NCI-H526 (cell line): ENCODE measurements at regions not wholly inside any gene's neighbourhood (a gene's known extent, or its start where the extent isn't known, plus 50 kb on each side); places are given as distances from the start of the nearest gene placed in this dataset.

ENCODE experiments used
- DNase-seq, 2 experiments: peaks; one replicate each; lab custom pipeline; 2025; lab: John Stamatoyannopoulos, UW

DNA sequence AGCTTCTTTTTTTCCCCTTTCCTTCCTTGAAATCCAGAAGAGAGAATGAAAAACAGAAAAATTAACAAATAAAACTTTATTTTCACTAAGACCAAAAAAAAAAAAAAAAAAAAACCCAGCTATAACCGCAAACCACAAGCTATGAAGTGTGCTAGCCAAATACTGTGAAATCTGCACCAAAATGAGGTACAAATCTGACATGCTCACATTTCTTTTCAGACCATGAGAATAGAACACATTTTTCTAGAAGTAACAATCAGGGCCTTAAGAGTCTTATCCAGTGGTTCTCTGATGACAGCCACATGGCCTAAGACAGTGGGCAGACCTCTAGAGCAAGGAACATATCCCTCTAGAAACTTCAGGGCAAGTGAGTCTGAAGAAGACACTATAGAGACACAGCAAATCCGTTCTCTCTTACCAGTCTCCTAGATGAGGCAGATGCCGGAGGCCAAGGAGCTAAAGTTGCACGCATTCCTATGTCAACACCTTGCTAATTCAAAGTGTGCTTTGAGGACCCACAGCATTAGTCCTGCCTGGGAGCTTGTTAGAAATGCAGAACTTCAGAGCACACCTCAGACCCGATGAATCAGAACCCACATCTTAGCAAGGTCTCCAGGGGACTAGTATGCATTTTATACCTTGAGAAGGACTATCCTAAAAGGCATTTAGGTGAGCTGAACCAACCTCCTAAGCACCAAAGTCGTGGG is 317.1 kb downstream of the MYCN start:
- no peak for DNase-seq

DNA sequence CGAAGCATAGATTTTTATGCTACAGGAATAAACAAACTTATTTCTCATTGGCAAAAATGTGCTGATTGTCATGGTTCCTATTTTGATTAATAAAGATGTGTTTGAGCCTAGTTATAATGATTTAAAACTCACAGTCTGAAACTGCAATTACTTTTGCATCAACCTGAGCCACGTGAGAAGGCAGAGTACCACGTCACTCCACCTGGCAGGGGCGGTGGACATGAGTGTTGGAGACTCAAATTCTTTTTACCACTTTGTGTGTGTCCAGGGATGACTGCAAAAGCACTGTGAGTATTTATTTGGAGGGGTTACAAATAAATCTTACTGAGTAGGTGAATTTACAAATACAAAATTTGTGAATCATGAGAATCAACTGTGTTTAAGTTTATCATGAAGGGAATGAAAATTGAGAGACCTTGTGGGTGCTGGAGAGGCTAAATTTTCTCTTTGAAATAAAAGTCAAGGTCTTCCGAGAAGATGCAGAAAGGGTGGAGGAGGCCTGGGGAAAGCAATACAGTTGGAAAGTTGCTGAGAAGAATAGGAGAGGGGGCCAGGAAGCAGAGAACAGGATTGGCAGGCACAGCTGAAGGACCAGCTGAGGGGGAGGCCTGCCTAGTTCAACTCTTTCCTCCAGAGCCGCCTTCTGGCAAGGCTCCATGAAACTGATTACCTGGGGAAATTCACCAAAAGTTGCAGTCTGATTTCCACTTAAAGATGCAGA is 316.4 kb downstream of the MYCN start:
- DNase-seq: no peak

DNA sequence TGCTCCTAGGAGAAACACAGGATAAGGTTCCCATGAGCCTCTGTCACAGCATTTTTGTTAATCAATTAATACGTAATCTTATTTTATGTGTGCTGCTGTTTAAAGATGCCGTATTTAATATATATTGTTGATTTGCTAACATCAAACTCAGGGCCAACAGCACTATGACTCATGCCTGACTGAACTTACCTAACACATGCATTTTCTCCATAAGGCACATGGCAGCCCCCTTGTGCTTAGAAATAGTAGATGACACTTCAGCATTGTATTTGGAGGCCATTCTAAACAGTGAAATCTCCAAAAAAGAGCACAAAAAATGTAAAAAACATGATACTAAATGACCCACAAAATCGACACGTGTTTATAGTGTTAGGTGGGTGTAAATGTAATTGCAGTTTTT is 314.8 kb downstream of the MYCN start:
- DNase-seq: no peak

DNA sequence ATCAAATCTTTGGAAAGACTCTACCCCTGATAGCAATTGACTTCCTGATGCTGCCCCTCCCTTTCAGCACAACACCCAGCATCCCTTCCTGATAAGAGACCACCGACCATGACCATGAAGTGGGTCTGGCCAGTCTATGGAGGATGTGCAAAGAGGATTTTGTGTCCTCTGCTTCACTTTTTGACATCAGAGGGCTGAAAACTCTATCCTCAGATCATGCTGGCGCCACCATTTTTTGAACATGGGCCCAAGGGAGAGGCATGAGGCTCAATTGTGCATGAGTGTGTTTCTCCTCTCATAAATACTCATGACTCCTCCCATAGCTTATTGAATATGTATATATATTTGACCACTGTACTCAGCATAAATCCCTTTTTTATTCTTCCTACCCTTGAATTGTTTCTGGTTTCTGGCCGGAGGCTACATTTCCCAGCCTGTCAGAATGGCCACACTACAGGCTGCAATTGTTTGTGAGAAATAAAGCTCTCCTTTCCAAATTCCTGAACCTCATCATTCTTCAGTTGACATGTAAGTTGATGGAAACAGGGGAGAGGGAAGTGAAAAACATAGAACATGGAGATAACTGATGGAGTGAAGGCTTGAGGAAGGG is 314.1 kb downstream of the MYCN start:
- DNase-seq: no peak

DNA sequence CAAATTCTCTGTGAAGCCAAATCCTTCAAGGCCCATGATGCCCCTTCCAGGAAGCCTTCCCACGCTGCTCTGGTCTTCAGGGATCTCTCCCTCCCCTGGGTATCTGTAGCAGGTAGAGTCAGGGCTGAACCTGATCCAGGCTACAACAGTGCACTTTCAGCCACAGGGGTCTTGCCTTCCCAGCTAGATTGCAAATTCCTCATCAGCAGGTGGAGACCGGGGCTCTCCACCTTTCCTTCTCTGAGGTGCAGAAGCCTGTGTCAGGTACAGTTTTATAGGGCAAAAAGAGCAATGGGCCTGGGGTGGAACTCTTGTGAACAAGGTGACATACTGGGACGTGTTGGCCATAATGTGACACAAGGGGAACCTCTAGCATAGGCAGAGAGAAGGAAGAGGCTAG is 312.9 kb downstream of the MYCN start:
- no peak for DNase-seq

DNA sequence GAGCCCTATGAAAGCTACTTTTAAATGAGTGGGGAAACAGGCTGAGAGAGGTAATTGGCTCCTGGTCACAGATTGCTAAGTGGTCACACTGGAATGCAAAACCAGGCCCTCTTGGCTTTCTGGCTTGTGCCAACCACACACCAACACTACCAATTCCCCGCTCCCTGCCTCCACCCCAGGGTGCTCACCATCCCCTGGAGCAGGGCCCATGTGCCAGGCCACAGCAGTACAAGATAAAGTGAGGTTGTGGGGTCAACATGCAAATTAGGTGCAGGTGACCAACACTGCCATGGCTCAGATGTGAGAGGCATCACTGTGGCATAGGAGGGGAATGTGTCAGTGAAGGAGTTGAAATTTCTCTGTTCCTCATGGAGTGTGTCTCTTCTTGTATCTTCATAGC is 312.5 kb downstream of the MYCN start:
- DNase-seq: no peak

DNA sequence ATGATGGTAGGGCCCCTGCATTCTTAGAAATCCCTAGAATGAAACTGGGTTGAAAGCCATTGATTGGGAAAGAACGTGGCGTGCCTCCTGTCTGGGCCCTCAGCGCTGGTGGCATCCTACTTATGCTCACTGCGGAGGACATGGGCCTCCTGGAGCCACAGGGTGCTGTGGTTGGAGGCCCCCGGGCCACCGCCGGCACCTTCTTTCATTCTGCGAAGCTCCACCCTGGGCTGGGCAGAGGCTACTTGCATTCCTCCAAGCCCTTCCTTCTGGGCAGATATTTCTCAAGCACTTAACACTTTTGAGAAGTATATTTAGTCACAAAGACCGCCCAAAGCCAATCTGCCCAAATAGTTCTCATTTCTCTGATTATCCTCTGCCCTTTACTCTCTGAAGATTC is 311.9 kb downstream of the MYCN start:
- DNase-seq: no peak

DNA sequence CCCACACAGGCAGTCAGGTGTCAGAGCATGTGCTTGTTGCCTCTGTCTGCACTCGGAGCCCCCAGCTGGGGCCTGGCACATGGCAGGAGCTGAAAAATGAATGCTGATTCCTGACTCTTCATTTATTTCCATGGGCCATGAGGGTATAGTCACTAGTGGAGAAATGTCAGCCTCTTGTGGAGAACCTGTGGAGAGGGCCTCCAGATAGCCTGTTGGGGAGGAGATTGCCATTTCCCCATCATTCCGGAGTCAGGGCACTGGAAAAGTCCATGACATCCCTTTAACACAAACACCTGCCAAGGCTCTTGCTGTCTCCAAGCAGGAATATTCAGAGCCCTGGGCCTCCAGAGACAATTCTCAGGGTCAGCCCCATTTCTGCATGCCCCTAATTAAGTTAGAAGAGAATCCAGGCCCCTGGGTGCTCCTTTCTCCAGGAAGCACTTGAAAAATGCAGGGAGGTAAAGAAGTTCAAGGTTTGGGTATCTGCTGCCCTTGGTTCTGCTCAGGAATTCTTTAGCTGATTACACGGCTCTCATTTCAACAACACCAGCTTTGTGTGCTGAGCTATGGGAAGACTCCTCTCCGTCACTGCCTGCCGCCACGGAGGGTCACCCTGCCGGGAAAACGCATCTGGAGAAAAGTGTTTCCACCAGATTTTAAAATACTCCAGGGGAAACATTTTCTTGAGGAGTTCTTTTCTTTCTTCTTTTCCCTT is 311.3 kb downstream of the MYCN start:
- no peak for DNase-seq

DNA sequence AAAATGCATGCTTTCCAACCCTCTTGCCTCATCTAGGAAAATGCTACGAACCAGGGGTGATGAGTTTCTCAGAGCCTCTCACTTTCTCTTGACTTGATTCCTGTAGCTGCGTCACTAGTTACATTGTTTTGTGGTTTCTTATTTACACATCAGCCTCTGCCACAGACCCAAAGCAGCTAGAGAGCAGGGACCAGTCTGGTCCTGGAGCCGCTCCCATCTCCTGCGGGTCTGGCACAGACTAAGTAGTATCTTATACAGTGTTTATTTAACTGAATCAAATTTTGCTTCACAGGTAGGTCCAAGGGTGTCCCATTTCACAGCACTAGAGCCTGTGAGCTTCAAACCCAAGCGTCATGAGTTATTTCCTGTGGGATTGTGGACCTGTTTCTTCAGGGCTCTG is 310.5 kb downstream of the MYCN start:
- no peak for DNase-seq

DNA sequence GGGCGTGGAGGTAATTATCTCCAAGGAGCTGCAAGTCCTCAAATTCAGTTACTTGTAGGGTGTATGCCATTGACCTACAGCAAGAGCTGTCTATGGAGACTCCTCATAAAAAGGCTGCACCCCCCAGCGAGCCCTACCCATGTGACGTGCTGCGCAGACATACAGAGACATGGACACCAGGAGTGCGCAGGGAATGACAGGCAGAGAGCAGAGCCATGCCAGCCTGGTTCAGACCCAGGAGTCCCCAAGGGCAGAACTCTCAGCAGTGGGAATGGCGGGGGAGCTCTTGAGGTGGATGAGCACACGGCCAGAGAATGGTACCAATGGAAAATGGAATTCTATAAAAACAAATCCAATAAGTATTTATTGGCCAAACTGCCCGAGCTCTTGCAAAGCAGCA is 310.1 kb downstream of the MYCN start:
- no peak for DNase-seq

DNA sequence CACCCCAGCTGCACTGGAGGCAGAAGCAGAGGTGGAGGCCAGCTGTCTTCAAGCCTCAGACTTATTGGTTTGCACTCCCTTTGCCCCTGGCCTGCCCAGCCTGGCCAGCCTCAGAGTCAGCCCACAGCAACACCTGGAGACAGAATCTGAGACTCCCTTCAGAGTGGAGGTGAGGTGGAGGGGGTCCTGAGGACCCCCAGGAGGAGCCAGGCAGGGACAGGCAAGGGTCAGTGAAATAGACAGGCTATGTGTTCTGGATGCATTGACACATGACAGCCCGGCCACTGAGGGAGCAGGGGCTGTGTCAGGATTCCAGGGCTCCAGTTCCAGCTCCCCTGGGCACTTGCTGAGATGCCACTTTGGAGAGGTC is 309.7 kb downstream of the MYCN start:
- no peak for DNase-seq

DNA sequence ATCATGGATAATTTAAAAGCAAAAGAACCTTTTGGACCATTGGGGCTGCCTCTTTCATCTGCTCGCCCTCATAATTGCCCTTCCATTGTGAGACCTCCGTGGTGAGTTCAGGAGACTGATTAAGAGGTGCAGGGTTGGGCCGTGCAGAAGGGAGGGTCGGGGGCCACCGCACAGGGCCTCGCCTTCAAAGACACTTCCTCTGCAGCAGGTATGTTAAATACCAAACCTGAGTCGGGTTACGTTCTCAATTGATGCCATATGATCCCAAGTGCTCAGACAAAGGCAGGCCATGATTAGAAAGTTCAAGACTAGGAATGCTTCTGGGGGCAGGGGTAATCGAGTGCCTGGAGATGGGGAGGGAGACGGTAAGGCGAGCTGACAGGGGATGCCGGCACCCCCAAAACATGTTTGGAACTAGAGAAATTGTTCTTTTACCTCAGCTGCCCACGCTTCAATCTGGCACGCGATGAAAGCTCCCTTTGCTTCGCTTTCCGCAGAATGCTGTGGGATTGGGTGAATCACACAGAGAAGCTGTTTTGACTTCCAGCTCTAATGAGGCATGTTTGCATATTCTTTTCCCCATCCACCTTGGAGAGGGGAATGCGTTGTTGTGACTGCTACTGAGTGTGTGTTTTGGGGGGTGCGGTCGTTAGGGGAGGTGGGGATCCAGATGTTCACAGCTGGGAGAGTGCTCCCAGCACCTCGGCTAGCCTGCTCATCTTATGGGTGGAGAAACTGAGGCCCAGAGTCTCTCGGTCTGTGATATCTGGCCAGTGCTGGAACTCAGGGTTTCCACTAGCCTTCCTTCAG is 309.1 kb downstream of the MYCN start:
- DNase-seq: no peak

DNA sequence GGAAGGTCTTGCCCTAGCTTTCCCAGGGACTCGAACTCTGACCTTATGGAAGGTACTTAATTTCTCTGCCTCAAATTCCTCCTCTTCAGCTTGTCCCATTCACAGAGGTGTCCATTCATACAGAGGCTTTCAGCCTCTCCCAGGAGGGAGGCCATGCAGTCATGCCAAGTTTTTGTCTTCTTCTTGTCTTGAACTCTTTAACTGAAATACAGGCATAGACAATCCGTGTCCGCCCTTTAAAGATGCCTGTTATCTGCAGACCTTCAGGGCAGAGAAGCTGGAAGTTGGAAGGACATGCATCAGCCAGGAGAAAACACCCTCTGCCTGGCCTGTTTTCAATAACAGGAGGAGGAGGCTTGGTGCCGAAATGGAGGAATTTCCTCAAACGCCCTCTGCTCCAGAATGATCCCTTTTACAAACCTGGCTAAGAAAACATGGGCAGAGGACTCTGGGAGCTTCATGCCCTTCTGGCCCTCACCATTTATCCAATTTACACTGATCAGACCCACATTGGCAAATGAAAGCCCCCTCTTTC is 308.3 kb downstream of the MYCN start:
- DNase-seq: no peak

DNA sequence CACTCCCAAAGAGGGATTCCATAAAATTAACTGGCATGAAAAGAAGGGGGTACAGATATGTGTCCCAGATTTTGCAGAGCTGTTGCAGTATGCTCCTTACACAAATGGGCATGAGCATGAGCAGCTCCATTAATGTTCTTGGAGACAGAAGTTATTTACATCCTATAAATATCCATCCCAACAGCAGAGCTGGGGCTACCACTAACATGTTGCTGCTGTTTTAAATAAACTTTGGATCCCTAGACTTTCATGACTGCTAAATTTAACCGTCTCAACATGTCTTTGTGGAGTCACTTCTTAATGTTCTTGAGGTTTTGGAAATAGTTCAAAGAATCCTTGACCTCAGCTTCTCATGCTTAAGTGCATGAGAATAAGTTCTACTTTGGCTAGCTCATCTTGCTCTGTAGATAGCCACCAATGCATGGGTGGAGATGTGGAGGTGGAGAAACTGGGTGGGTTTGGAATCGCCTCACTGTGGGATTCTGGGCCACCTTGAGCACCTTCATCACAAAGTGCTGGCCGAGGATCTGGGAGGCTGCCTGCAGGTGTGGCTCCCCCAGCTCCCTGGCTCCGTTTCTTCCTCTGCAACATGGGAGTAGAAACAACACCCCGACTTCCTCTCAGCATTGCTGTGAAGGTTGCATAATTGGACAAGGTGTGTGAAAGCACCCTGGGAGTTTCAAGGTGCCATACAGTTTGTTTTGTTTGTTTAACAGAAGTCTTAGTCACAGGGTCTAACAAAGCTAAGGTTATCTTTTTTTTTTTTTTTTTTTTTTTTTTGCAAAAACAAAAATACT is 307.2 kb downstream of the MYCN start:
- DNase-seq: no peak

DNA sequence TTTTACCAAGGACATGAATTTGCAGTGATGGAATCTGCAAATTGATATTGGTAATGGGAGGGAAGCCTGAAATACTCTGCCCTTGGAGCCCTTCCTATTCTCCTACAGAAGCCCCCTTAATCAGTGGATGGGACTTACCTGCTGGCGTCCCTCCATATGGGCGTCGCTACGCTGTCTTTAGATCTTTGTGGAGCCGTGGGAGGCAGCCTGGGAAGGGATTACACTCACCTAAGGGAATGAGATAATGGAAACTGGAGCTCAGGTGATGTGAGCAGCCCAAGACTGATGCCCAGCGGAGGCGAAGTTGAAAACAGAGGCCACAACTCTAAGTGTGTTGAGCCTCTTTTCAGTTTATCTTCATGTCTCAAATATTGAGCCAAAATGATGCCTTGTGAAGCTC is 306.6 kb downstream of the MYCN start:
- DNase-seq: no peak

DNA sequence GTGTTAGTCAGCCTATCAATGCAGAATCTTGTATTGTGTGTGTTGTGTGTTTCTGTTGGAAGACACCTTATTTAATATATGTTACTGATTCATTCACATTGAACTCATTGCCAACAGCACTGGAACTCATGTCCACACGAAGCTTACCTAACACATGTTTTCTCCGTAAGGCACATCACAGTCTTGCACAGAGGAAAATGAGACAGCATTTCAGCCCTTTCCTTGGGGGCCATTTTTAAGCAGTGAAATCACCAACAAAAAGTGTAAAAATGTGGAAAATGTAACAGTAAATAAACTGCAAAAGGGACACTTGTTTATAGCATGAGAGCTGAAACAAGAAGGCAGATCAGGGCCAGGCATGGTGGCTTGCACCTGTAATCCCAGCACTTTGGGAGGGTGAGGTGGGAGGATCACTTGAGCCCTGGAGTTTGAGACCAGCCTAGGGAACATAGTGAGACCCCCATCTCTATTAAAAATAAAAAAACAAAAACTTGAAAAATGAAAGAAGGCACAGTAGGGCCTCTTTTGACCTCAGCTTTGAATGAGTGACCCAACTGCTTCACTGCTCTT is 306.0 kb downstream of the MYCN start:
- DNase-seq: no peak

DNA sequence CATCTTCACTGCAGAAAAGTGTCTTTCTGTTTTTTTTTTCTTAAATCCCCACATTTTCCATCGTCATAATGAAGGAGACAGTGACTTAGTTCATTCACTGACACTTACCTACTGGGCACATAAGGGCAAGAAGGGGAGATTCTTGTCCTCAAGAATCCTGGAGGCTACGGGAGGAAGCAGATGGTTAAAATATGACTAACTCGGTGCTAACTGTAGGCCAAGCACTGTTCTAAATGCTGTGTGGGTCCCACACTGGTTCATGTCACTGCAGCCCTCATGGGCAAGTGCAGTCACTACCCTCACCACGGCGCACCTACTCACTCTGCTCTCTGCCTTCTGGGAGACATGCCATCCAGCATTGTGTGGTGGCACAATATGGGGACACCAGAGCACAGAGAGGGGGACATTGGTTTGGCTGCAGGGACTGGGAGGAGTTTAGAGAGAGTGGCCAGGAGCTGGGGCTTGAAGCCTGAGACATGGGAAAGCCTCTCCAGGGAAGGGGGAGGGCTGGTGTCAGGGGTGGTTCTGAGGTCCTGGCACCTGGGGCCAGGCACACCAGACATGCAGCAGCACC is 305.2 kb downstream of the MYCN start:
- DNase-seq: no peak

DNA sequence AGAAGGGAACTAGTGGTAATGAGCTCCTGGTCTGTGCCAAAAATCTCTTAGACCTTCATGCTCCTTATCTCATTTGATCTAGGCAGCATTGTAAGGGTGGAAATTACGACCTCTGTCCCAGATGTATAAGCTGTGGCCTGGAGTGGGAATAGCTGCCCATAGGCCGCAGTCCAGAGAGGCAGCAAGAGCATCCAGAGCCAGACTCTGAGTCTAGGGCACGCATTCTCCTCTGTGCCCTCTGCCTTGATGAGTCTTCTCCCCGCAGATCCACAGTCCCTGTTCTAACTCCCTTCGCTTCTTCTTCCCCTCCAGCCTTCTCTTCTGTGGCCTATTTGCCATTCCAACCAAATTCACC is 304.6 kb downstream of the MYCN start:
- no peak for DNase-seq

DNA sequence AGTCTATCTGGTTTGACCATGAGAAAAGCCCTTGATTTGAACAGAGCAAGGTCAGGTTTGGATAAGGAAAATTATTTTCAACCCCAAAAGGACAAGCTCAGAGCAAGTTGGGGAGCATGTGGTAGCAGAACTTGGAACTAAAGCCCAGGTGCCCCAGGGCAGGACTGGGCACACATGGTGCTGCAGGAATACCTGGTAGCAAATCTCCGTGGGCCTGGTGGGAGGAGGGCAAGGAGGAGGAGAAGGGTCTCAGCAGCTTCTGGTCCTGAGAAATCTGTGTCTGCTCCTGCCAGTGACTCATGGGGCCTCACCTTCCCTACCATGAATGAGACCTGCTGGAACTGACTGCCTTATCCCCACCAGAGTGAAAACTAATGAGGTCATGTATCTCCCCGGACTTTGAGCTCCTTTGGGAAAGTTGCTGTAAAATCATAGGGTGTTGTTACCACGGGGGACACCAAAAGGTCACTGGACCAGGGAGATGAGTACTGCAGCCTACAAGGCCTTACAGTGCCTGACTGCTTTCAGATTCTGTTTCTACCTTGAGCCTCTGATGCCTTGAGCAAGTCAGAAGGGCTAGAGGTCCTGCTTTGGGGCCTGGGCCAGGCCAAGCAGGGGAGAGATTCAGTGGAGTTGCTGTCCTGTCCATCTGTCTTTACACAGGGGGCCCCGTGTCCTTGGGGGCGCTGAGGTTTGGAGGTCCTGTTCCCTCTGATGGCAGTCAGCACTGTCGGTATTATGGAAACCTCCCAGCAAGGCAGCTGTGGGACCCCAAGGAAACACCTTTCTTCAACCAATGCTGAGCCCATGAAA is 304.0 kb downstream of the MYCN start:
- no peak for DNase-seq
